RCC 7860 (cell line): ENCODE measurements at regions not wholly inside any gene's neighbourhood (a gene's known extent, or its start where the extent isn't known, plus 50 kb on each side); places are given as distances from the start of the nearest gene placed in this dataset.
"Not testable (repeated sequence)": the region's sequence is repeated elsewhere in the genome, so short reads cannot be mapped to it uniquely, and the experiment has no call there.

Experiments used
- DNase-seq: peaks from one replicate; pipeline ENCODE4 v3.0.0-alpha.2; 2015; ENCODE audit warnings: low spot score
- FAIRE-seq: peaks from 2 replicates; lab custom pipeline; 2012; peaks lifted over from hg19 to GRCh38; lab: Jason Lieb, UNC

DNA sequence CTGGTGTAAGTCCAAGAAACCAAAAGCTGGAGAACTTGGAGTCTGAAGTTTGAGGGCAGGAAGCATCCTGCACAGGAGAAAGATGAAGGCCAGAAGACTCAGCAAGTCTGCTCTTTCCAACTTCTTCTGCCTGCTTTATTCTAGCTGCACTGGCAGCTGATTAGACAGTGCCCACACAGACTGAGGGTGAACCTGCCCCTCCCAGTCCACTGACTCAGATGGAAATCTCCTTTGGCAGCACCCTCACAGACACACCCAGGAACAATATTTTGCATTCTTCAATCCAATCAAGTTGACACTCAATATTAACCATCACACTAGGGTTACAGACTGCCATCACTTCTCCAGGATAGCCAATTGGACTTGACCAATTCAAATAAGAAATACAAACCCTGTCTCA, 510.4 kb upstream of the SYT4 start:
- not testable (repeated sequence) for FAIRE-seq, DNase-seq

DNA sequence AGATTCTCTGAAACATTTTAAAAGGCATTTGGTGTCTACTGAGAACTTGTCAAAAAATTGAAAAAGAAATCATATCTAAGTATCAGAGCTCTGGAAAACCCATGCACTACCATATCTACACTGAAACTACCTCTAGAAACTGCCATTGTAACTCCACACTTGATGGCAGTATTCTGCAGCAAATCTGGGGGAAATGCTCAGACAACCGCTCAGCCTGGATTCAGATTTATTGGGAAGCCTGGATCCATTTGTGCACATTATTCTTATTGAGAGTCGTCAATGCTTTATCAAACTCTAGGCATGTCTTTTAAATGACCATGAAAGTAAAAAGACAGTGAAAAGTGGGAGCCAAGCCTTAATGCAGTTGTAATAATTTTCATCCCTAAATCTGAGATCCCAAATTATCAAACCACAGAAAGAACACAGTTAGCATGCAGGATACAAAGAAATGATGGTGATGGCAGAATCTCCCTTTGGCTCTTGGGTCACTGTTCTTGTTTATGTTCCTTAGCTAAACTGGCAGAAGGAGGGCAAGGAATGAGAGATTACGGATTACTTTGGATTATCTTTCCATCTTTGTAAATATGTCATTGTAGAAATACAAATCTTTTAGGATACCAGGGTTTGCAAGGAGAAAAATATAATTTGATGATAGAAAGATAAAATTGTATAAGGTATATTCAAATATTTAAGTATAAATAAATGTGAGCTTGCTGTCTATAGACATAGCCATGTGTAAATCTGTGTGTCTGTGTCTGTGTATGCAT, 512.1 kb upstream of the SYT4 start:
- DNase-seq (no peak), FAIRE-seq (no peak)

DNA sequence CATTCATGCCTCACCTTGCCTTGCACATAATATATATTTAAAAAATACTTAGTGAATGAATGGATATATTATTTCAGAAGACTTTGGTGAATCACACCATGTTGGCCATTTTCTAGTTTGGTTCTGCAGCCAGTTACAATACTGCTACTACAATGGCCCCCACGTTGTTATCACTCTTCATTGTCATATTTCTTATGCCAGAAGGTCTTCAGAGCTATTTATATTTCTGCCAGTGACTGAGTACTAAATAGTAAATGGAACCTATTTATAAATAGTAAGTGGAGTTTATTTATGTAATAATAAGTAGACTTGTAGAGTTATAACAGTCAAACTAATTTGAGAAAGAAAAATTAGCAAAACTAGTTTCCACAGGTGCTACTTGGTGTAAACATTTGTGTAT, 516.6 kb upstream of the SYT4 start:
- no peak for FAIRE-seq
- no peak for DNase-seq

GRCh38 chr18:43794363-43794762, 517.1 kb upstream of the SYT4 start:
- DNase-seq, result no peak
- no peak for FAIRE-seq

DNA sequence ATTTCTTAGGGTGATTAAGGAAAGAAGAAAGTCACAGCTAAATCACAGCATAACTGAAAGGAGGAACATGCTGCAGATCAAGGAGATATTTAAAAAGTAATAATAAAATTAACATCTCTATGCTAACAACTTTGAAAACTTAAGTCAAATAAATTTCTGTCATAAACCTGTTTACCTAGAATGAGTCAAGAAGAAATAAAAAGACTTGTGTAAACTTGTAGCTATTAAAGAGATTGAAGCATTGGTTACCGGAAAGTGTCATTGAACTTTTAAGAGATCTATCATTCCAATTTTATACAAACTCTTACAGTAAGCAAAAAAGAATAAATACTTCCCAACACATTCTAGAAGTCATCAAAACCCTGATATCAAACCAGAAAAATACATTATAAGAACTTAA, 520.1 kb upstream of the SYT4 start:
- FAIRE-seq (no peak), DNase-seq (no peak)

- DNase-seq, result no peak
- no peak for FAIRE-seq
Observed at GRCh38 chr18:43800584-43800983, 523.3 kb upstream of the SYT4 start.

- no peak for DNase-seq
- no peak for FAIRE-seq
Observed at GRCh38 chr18:43805646-43806194, 528.4 kb upstream of the SYT4 start.

DNA sequence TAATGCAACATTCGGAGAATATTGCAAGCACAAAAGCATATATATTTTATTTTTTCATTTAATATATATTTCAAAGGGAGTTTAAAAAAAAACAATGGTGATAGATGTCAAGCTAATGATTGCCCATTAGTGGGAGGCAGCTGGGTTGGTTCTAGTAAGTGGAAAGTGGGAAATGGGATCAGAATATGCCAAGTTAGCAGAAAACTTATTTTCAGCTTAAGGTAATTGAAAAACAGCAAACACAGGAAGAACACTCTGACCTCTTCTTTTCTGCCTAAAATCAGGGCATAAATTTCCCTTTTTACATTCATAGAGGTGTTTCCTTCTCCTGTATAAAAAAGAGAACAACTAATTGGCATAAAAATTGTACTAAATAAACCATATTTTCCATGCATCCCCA, 535.3 kb upstream of the SYT4 start:
- FAIRE-seq, result no peak
- DNase-seq, result no peak

DNA sequence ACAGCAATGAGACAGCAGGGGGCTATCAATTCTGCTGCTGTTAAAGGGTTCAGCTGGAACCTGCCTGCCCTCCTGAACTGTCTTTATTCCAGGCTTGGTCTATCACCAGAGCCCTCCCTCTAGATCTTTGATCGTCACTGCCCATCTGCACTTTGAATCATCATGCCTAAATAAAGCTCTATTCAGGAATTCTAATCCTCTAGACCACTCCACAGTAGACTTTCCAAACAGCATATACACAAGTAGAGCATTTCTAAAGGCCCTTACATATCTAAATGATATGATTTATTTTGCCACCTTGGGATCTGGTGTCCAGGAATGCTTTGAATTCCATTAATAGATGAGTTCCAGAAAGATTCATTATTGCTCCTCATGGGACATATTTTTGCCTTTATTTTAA, 542.1 kb upstream of the SYT4 start:
- no peak for DNase-seq
- no peak for FAIRE-seq

DNA sequence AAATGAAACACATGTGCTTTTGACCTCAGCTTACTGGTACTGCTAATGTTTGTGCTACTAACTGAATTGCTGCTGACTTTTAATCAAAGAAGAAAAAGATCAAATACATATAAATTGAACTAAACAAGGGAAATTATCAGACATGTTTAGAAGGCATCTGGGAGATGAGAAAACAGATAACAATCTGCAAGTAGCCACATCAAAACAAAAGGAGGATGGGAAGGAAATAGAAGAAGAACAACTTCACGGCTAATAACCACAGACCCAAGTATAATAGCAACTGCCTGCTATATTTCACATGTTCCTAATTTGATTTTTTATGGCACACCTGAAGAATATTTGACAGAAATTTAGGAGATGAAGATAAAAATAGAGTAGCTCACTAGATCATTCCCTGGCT, 542.6 kb upstream of the SYT4 start:
- no peak for DNase-seq

GRCh38 chr18:43825768-43826167, 548.5 kb upstream of the SYT4 start:
- FAIRE-seq (no peak), DNase-seq (no peak)

More for the DNA sequence above, 542.6 kb upstream of the SYT4 start:
- FAIRE-seq, result no peak

DNA sequence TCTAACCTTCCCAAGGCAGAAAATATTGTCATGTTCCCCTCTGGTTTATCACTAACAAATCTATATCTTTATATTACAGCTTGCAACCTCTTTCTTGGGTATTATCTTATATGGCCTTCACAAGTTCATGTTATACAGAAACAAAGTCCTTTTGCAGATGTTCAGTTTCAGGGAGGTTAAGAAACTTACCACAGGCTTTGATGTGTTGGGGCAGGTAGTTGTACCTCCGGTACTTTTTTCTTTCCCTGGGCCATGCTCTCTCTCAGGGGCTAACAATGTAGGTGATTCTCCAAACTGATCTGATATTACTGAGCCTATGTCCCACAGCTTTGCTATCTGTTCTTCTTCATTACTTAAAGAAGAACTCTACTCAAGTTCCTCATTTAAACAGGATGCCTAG, 548.9 kb upstream of the SYT4 start:
- DNase-seq, result no peak
- no peak for FAIRE-seq

DNA sequence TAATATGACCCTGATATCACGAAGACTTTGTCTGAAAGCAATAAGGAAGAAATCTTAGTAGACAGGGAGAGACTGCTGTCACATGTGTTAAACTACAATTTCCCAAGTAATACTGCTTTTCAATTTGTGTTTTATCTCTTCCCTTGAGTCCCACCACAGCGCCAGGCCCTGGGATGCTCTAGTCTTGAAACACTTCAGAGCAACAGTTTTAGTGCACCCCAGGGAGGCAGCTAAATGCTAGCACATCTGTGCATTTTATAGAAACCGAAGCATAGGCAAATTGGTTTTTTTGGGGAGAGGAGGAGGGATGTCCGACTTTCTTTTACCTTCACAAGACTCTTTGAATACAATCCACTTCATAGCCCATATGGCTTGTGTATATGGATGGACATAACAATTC, 550.0 kb upstream of the SYT4 start:
- FAIRE-seq (no peak), DNase-seq (no peak)

GRCh38 chr18:43830303-43830702, 553.0 kb upstream of the SYT4 start:
- no peak for DNase-seq
- no peak for FAIRE-seq

- DNase-seq (no peak), FAIRE-seq (no peak)
Observed at GRCh38 chr18:43830947-43831346, 553.7 kb upstream of the SYT4 start.

GRCh38 chr18:43846299-43846698, 569.0 kb upstream of the SYT4 start:
- no peak for FAIRE-seq
- no peak for DNase-seq

DNA sequence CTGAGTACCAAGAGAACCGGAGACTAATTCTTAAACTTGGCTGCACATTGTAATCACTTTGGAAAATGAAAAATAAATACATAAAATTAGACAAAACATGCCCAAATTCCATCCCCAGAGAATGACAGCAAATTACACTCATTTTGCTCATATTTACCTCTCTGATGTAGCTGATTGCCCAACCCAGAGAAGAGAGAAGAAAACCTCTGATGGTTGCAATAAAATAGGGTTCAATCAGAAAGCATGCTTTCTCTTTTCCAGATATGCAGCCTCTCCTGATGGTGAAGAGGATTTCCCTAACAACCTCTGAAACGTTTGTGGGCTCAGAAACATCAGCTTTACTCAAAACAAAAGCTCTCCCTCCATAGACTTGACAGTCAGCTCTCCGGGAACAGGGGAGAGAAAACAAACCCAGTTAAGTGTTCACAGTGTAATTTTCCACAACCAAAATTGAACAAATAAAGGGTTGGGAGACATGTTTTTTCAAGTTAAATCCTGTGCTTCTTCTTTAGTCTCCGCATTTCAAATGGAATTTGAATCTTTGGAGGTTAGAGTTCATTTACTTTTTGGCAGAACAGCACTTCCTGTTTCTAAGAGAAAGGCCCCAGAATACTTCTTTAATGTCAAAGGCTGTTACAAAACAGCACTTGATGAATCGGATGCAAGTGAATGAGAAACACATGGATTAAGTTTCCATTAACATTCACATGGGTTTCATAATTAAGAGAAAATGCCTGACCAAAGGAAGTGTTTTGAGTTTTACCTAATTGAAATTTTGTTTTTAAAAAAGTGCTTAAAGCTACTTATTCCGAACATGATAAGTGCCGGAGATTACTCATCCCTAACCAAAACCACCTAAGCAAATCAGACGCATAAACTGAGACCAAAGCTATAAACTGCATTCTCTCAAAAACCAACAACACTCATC, 570.1 kb upstream of the SYT4 start:
- DNase-seq, result peak; percentile 11
- FAIRE-seq, result peak; percentile 81

- not testable (repeated sequence) for DNase-seq, FAIRE-seq
Observed at GRCh38 chr18:43849831-43850230, 572.5 kb upstream of the SYT4 start.

GRCh38 chr18:43855376-43855775, 578.1 kb upstream of the SYT4 start:
- FAIRE-seq, result no peak
- no peak for DNase-seq

- no peak for FAIRE-seq
- DNase-seq, result no peak
Observed at GRCh38 chr18:43863180-43863579, 585.9 kb upstream of the SYT4 start.

GRCh38 chr18:43866696-43867095, 589.4 kb upstream of the SYT4 start:
- DNase-seq (no peak), FAIRE-seq (no peak)

- DNase-seq (no peak), FAIRE-seq (no peak)
Observed at GRCh38 chr18:43868497-43868995, 591.3 kb upstream of the SYT4 start.
